Vagina (tissue), 2 donors: ENCODE measurements at regions not wholly inside any gene's neighbourhood (a gene's known extent, or its start where the extent isn't known, plus 50 kb on each side); places are given as distances from the start of the nearest gene placed in this dataset.

Experiments
- POLR2A ChIP-seq, 2 donors: fragments of 450-650 bp; IDR thresholded peaks; one replicate each; pipeline ENCODE4 v1.6.1; 2017; ENCODE audit warnings: antibody characterized with exemption in 2 of 2, mild to moderate bottlenecking in 2 of 2, moderate library complexity in 2 of 2
- POLR2AphosphoS5 ChIP-seq, 2 donors: sonication (generic); formaldehyde crosslinking; IDR thresholded peaks; one replicate each; pipeline ENCODE4 v1.9.0; 2017; ENCODE audit warnings: antibody characterized with exemption in 2 of 2, mild to moderate bottlenecking in 2 of 2, low read depth in 1 of 2; ENCODE audit not compliant: insufficient read depth in 1 of 2
- TF ChIP-seq, protein P1 (sequence below), 3 experiments: fragments of 450-650 bp in 2 of 3; fragments of 200-600 bp in 1 of 3; sonication (generic) in 1 of 3; IDR thresholded peaks; one replicate each; pipeline ENCODE4 v1.5.1; 2017 to 2019; ENCODE audit warnings: antibody characterized with exemption in 3 of 3, mild to moderate bottlenecking in 2 of 3, moderate library complexity in 2 of 3

DNA sequence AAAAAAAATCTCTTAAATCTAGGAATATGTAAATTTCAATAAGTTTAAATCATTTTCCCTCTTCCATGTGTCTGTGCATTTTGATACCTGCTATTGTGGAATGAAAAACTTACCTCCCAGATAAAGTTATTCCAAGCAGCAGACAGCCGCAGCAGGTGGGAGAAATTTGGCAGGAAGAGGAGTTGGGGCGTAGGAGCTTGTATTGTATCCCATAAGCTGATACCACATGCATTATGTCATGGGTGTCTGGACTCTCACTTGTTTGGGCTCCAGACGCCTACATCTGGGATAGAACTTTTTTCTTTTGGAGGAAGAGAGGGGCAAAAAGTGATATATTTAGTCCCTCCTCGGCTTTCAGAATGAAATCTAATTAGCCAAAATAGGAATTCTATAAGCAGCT is 59.3 kb upstream of the TCF4 start:
- TF ChIP-seq, protein P1, sequence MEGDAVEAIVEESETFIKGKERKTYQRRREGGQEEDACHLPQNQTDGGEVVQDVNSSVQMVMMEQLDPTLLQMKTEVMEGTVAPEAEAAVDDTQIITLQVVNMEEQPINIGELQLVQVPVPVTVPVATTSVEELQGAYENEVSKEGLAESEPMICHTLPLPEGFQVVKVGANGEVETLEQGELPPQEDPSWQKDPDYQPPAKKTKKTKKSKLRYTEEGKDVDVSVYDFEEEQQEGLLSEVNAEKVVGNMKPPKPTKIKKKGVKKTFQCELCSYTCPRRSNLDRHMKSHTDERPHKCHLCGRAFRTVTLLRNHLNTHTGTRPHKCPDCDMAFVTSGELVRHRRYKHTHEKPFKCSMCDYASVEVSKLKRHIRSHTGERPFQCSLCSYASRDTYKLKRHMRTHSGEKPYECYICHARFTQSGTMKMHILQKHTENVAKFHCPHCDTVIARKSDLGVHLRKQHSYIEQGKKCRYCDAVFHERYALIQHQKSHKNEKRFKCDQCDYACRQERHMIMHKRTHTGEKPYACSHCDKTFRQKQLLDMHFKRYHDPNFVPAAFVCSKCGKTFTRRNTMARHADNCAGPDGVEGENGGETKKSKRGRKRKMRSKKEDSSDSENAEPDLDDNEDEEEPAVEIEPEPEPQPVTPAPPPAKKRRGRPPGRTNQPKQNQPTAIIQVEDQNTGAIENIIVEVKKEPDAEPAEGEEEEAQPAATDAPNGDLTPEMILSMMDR (IDR thresholded peaks at IDR 0.05), result no peak
- TF ChIP-seq POLR2AphosphoS5 (IDR thresholded peaks at IDR 0.05; ENCODE audit: insufficient read depth in 1 of 2, low read depth in 1 of 2) (no peak), POLR2A (IDR thresholded peaks at IDR 0.05) (no peak)
